ENCODE measurements at regions not wholly inside any gene's neighbourhood (a gene's known extent, or its start where the extent isn't known, plus 50 kb on each side); places are given as distances from the start of the nearest gene placed in this dataset.
A peak's percentile ranks its signal among the peaks of the same experiment; 100 is the strongest.
"Not testable (repeated sequence)": the region's sequence is repeated elsewhere in the genome, so short reads cannot be mapped to it uniquely, and the experiment has no call there.

DNA sequence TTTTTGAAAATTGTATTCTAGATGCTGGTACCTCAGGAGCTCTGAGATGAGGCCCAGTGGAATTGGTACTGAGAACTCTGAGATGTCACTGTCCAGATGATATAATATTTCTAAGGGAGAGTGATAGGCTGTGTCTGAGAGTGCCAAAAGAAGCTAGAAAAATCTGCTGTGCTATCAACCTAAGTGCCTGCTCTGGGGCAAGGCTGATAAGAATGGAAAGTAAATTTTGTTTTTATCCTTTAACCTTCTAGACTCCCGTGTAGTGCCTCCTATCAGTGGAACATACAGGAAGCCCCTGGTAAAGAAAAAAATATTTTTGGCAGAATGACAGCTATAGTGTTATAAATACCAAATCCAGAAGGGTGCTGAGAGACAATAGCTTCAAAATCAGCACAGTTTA is 348.2 kb downstream of the TFAP2B start:
- TF ChIP-seq, protein P1, sequence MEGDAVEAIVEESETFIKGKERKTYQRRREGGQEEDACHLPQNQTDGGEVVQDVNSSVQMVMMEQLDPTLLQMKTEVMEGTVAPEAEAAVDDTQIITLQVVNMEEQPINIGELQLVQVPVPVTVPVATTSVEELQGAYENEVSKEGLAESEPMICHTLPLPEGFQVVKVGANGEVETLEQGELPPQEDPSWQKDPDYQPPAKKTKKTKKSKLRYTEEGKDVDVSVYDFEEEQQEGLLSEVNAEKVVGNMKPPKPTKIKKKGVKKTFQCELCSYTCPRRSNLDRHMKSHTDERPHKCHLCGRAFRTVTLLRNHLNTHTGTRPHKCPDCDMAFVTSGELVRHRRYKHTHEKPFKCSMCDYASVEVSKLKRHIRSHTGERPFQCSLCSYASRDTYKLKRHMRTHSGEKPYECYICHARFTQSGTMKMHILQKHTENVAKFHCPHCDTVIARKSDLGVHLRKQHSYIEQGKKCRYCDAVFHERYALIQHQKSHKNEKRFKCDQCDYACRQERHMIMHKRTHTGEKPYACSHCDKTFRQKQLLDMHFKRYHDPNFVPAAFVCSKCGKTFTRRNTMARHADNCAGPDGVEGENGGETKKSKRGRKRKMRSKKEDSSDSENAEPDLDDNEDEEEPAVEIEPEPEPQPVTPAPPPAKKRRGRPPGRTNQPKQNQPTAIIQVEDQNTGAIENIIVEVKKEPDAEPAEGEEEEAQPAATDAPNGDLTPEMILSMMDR (IDR thresholded peaks at IDR 0.05; ENCODE audit: control insufficient read depth, extremely low read depth, insufficient read depth): no peak
- DNase-seq (ENCODE audit: low read depth): no peak
- H3K4me3 ChIP-seq (ENCODE audit: low read depth, low read length): no peak overlapping the region

GRCh38 chr6:51167468-51167867 is 348.8 kb downstream of the TFAP2B start:
- DNase-seq (ENCODE audit: low read depth): no peak
- H3K4me3 ChIP-seq (ENCODE audit: low read depth, low read length): no peak overlapping the region
- TF ChIP-seq, protein P1 (IDR thresholded peaks at IDR 0.05; ENCODE audit: control insufficient read depth, extremely low read depth, insufficient read depth): no peak

GRCh38 chr6:51182827-51183226 is 364.2 kb downstream of the TFAP2B start:
- DNase-seq (ENCODE audit: low read depth): no peak
- no peak overlapping the region for H3K4me3 ChIP-seq (ENCODE audit: low read depth, low read length)
- TF ChIP-seq, protein P1 (IDR thresholded peaks at IDR 0.05; ENCODE audit: control insufficient read depth, extremely low read depth, insufficient read depth): 0 out of 2 replicates have a peak, but pooled peaks have one; percentile 21

GRCh38 chr6:51184046-51184445 is 365.4 kb downstream of the TFAP2B start:
- H3K4me3 ChIP-seq (ENCODE audit: low read depth, low read length): no peak overlapping the region
- DNase-seq (ENCODE audit: low read depth): no peak
- TF ChIP-seq, protein P1 (IDR thresholded peaks at IDR 0.05; ENCODE audit: control insufficient read depth, extremely low read depth, insufficient read depth): no peak

GRCh38 chr6:51193163-51193562 is 374.5 kb downstream of the TFAP2B start:
- not testable (repeated sequence) for DNase-seq (ENCODE audit: low read depth); H3K4me3 ChIP-seq (ENCODE audit: low read depth, low read length)

GRCh38 chr6:51199105-51199552 is 380.5 kb downstream of the TFAP2B start:
- H3K4me3 ChIP-seq (ENCODE audit: low read depth, low read length): no peak overlapping the region
- TF ChIP-seq, protein P1 (IDR thresholded peaks at IDR 0.05; ENCODE audit: control insufficient read depth, extremely low read depth, insufficient read depth): no peak

DNA sequence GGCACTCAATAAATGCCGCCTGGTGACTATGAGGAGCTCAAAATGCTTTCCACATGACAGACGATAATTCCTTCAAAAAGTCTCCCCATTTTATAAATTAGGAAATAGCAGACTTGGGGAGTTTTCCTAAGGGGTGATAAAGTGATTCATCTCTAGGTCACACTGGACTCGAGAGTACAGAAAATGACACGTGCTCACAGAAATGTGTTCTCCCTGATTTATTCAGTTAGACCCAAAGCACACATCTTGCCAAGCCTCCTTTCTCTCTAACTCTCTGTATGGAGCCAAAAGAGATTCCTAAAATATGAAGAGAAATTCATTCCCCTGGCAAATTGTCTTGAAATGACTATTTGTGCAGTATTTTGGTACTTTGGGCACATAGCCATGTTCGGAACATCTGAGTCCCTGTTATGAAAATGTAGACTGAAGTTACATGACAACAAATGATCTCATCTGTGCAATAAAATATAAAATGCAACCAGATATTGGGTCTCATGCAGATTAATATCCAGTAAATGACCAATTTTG is 381.1 kb downstream of the TFAP2B start:
- no peak overlapping the region for H3K4me3 ChIP-seq (ENCODE audit: low read depth, low read length)
- TF ChIP-seq, protein P1 (IDR thresholded peaks at IDR 0.05; ENCODE audit: control insufficient read depth, extremely low read depth, insufficient read depth): no peak
- DNase-seq (ENCODE audit: low read depth): no peak

More at GRCh38 chr6:51199105-51199552, 380.5 kb downstream of the TFAP2B start:
- DNase-seq (ENCODE audit: low read depth): no peak
